GM18858 (cell line): ENCODE measurements at regions not wholly inside any gene's neighbourhood (a gene's known extent, or its start where the extent isn't known, plus 50 kb on each side); places are given as distances from the start of the nearest gene placed in this dataset.
"Not testable (repeated sequence)": the region's sequence is repeated elsewhere in the genome, so short reads cannot be mapped to it uniquely, and the experiment has no call there.

ENCODE experiments used
- ATAC-seq: cut with Tn5 transposase; IDR thresholded peaks from one replicate; pipeline ENCODE4 v1.9.1; 2021; ENCODE audit not compliant: unreplicated experiment

DNA sequence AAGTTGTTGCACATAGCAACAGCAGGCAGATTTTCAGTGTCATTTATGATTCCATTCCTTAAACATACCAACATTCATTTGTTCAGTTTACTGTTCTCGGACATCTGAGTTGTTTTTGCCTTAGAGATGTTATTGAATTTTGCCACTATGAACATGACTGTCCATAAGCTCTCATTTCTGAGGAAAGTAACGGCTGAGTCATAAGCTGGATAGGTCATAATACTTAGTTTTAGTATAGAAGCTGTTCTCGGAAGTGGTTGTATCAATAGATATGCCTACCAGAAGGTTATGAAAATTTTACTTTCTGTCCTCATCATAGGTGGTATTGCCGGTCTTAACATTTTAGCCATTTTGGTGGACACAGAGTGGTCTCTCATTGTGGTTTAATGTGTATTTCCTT, 157.1 kb upstream of the CLNK start:
- no peak for ATAC-seq

- no peak for ATAC-seq
Measured at GRCh38 chr4:10837151-10837550, 152.6 kb upstream of the CLNK start.

- ATAC-seq = no peak
Measured at GRCh38 chr4:10832806-10833628, 148.4 kb upstream of the CLNK start.

GRCh38 chr4:10831727-10832408, 147.3 kb upstream of the CLNK start:
- no peak for ATAC-seq

DNA sequence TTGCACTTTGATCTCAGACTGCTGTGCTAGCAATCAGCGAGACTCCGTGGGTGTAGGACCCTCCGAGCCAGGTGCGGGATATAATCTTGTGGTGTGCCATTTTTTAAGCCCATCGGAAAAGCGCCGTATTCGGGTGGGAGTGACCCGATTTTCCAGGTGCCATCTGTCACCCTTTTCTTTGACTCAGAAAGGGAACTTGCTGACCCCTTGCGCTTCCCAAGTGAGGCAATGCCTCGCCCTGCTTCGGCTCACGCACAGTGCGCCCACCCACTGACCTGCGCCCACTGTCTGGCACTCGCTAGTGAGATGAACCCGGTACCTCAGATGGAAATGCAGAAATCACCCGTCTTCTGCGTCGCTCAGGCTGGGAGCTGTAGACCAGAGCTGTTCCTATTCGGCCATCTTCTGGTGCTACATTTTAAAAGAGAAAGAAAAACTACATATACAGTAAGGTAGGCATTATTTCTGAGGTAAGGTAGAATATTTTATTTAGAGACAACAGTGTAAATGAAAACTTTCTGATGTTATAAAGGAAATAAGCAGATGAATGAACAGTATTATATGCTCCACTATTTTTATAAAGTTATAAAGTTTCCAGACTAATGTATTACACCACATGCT, 144.5 kb upstream of the CLNK start:
- not testable (repeated sequence) for ATAC-seq

DNA sequence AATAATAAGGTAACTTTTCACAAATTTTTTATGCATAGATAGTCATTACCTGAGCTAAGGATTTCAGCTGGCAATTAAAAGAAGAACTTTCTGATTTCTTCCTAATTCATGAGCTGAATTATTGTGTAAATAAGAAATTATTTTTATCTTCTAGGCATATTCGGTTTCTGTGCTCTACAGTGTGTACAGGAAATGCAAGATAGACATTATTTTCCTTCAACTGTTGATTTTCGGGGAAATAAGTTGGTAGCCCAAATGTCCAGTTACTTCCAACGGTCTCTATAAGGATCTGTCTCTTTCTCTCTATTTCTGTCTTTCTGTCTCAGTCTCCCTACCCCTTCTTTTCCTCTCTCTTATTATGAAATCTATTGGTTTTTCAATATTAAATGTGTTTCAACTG, 137.3 kb upstream of the CLNK start:
- no peak for ATAC-seq

GRCh38 chr4:10816571-10816970, 132.0 kb upstream of the CLNK start:
- no peak for ATAC-seq

DNA sequence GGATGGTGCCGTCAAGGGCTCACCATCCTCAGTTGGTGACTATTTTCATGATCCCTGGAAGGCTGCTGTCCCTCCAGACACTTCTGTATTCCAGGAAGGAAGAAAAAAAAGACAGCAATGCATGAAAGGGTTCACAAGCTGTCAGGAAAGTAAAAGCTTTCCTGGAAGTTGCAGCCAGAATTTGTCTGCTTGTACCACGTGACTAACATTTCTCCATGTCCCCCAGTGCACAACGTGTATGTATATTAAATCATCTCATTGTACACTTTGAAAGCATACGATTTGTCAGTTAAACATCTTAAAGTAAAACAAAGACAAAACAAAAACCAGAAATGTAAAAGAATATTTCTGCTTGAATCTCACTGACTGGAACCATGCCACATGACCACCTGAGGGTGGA, 127.4 kb upstream of the CLNK start:
- ATAC-seq = no peak

GRCh38 chr4:10810411-10810810, 125.8 kb upstream of the CLNK start:
- ATAC-seq = no peak

- peak; percentile 71 for ATAC-seq
Measured at GRCh38 chr4:10809905-10810304, 125.3 kb upstream of the CLNK start.

DNA sequence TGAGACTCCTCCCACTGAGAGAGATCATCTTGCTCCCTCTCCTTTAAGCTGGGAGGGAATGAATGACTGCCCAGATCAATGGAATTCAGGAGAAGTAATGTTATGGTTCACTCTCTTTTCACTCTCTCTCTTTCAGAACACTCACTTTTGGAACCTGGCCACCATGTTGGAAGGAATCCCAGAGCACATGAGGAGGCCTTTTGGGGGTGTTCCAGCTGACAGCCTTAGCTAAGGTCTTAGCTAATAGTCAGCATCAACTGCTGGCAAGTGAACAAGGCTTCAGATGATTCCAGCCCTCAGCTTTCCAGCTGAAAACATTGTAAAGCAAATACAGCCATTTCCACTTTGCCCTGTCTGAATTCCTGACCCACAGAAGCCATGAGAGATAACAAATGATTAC, 124.0 kb upstream of the CLNK start:
- ATAC-seq = no peak

DNA sequence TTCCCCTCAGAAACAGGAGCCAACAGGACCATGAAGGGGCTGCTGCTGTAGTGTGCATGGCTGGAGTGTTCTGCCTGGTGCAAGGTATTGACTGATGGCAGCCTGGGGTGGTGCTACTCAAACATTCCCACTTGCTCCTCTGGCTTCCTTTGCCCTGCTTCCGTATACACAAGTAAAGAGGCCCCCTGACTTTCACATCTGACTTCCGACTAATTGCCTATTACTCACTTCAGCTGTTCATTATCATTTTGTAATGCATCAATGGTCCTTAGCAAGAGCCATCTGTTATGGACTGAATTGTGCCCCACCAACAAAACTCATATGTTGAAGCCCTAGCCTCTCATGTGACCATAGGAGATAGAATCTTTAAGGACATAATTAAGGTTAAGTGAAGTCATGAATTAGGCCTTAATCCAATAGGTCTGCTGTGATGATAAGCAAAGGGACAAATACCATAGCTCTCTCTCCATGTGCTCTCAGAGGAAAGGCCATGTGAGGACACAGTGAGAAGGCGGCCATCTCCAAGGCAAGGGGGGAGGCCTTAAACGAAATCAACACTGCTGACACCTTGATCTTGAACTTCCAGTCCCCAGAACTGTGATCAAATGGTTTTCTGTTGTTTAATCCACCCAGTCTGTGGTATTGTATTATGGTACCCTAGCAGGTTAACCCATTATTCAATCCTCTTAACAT, 122.5 kb upstream of the CLNK start:
- no peak for ATAC-seq

DNA sequence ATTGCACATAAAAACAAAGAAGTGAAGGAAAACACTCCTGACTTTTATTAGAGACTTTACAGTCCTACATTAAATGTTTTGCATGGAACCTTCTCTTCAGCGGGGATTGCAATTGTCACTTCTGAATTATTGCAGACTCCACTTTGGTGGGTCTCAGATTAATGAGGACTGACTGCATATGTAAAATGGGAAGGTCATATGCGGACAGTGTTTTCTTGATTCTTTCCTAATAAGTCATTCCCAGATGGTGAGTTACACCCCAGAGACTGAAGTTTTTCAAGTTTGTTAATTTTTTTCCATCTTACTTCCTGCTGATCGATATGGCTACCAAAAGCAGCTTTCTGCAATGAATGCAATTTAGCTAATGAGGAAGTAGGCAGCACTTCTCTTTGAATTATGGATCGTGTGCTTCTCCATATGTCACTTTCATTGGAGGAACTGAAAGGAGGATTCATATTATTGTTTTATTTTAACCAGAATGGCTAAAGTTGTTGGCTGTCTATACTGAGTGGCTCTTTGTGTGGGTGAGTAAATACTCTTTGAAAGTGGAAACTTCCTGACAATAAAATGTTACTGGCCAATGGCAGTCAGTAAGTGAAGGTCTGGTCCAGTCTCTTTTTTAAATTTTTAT, 119.3 kb upstream of the CLNK start:
- no peak for ATAC-seq

DNA sequence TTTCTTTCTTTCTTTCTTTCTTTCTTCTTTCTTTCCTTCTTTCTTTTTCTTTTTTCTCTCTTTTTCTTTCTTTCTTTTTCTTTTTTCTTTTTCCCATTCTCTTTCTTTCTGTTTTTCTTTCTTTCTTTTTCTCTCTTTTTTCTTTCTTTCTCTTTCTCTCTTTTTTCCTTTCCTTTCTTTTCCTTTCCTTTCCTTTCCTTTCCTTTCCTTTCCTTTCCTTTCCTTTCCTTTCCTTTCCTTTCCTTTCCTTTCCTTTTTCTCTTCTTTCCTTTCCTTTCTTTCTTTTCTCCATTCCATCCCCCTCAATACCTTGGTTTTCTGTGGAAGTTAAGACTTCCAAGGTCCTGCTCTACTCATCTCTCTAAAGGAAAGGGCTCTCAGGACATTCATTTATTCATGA, 102.8 kb upstream of the CLNK start:
- ATAC-seq = no peak

GRCh38 chr4:10784621-10785020, 100.1 kb upstream of the CLNK start:
- ATAC-seq = no peak

- no peak for ATAC-seq
Measured at GRCh38 chr4:10783351-10783750, 98.8 kb upstream of the CLNK start.

DNA sequence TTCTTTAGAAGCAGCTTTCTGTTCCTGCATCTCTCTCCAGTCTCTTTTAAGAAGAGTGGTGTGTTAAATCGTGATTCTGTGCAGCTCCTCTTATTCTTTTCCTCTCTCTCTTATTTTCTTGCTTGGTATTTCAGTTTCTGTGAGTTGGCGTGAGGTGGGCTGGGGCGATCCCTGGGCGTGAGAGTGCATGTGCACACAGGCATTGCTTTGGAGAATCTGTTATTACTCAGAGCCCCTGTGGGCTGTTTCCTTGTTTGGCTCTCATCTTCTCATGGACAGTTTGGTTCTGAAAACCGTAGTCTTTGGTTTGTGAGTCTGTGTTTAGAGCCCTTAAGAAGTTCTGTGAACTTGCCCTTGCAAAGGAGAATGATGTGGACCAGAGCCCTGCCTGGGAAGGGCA, 97.2 kb upstream of the CLNK start:
- ATAC-seq = peak; percentile 44

DNA sequence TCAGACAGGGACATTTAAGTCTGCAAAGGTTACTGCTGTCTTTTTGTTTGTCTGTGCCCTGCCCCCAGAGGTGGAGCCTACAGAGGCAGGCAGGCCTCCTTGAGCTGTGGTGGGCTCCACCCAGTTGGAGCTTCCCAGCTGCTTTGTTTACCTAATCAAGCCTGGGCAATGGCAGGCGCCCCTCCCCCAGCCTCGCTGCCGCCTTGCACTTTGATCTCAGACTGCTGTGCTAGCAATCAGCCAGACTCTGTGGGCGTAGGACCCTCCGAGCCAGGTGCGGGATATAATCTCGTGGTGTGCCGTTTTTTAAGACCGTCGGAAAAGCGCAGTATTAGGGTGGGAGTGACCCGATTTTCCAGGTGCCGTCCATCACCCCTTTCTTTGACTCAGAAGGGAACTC, 96.2 kb upstream of the CLNK start:
- ATAC-seq = not testable (repeated sequence)

DNA sequence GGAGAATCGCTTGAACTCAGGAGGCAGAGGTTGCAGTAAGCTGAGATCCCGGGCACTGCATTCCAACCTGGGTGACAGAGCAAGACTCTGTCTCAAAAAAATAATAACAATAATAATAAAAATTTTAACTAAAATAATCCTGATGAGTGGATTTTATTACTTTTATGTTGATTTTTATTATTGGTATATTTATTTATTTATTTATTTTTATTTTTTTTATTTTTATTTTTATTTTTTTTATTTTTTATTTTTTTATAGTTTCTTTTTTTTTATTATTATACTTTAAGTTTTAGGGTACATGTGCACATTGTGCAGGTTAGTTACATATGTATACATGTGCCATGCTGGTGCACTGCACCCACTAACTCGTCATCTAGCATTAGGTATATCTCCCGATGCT, 90.6 kb upstream of the CLNK start:
- ATAC-seq = not testable (repeated sequence)

DNA sequence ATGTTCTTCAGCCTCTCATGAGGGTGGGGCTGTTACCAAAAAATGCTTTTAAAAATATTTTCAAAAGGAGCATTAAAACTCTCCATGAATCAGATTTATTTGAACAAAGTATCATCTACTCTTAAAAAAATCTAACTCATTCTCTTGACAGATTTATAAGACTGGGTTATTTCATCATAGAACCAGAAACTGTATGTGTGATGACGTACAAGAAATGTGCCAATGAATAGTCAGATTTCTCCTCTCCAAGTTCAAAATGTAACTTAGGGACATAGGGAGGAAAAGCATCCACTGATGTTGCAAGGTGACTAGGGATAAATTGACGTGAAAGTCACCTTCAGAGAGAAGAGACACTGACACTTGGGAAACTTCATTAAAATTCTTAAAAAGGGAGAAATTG, 89.1 kb upstream of the CLNK start:
- no peak for ATAC-seq

- ATAC-seq = no peak
Measured at GRCh38 chr4:10773010-10773409, 88.4 kb upstream of the CLNK start.
